NCI-H128 (cell line): ENCODE measurements at regions not wholly inside any gene's neighbourhood (a gene's known extent, or its start where the extent isn't known, plus 50 kb on each side); places are given as distances from the start of the nearest gene placed in this dataset.

ENCODE experiments used
- DNase-seq: peaks from one replicate; lab custom pipeline; 2025; ENCODE audit not compliant: unreplicated experiment; lab: John Stamatoyannopoulos, UW

GRCh38 chr1:21347072-21347581 lies 56.9 kb upstream of the ECE1 start:
- DNase-seq: no peak

GRCh38 chr1:21346365-21347071 lies 56.3 kb upstream of the ECE1 start:
- no peak for DNase-seq

GRCh38 chr1:21344750-21345443 lies 54.6 kb upstream of the ECE1 start:
- no peak for DNase-seq

- DNase-seq: no peak
These were observed 54.0 kb upstream of the ECE1 start for GRCh38 chr1:21344098-21344749.

GRCh38 chr1:21342961-21343838 lies 52.9 kb upstream of the ECE1 start:
- no peak for DNase-seq

GRCh38 chr1:21341517-21342078 lies 51.3 kb upstream of the ECE1 start:
- DNase-seq: no peak

GRCh38 chr1:21341022-21341421 lies 50.8 kb upstream of the ECE1 start:
- no peak for DNase-seq

GRCh38 chr1:21340230-21340945 lies 50.1 kb upstream of the ECE1 start:
- DNase-seq: no peak
